Thyroid gland (tissue), 4 donors: ENCODE measurements at regions not wholly inside any gene's neighbourhood (a gene's known extent, or its start where the extent isn't known, plus 50 kb on each side); places are given as distances from the start of the nearest gene placed in this dataset.

Source experiments
- DNase-seq, 2 donors: peaks; one replicate each; pipeline ENCODE4 v3.0.0-alpha.2; 2019
- H3K27ac ChIP-seq, 3 donors: fragments of 200-600 bp; sonication (generic); 1 replicate in 2 of 3; 2 replicates in 1 of 3; pipeline ENCODE4 v1.5.1; 2016 to 2019; ENCODE audit warnings: mild to moderate bottlenecking in 1 of 3, moderate library complexity in 1 of 3
- H3K27me3 ChIP-seq: fragments of 200-600 bp; sonication (generic); one replicate; pipeline ENCODE4 v1.5.1; 2019
- H3K36me3 ChIP-seq, 2 donors: fragments of 200-600 bp; sonication (generic); one replicate each; pipeline ENCODE4 v1.5.1; 2016 to 2019
- H3K4me1 ChIP-seq, 2 donors: fragments of 200-600 bp; sonication (generic); one replicate each; pipeline ENCODE4 v1.5.1; 2017 to 2019
- H3K4me3 ChIP-seq, 3 donors: fragments of 200-600 bp; sonication (generic); replicated peaks in 1 of 3; 1 replicate in 2 of 3; 2 replicates in 1 of 3; pipeline ENCODE4 v1.5.1; 2016; ENCODE audit warnings: mild to moderate bottlenecking in 1 of 3
- H3K9me3 ChIP-seq: fragments of 200-600 bp; sonication (generic); one replicate; pipeline ENCODE4 v1.5.1; 2017
- POLR2A ChIP-seq, 2 donors: fragments of 450-650 bp; IDR thresholded peaks; one replicate each; pipeline ENCODE4 v1.6.1; 2017; ENCODE audit warnings: antibody characterized with exemption in 2 of 2, mild to moderate bottlenecking in 2 of 2, moderate library complexity in 1 of 2
- WGBS, 2 donors: methylation state at CpG; one replicate each; pipeline ENCODE4 v1.1.5; 2017; 5-methylcytosine and 5-hydroxymethylcytosine counted together
- intact Hi-C: fragments of 100-400 bp; cut with DNase I; formaldehyde crosslinking; loops from one replicate; pipeline ENCODE4 v1.15.1; 2023
- TF ChIP-seq, protein P1 (sequence below), 6 experiments: fragments of 200-600 bp in 3 of 6; fragments of 450-650 bp in 3 of 6; sonication (generic) in 3 of 6; IDR thresholded peaks; one replicate each; pipeline ENCODE4 v1.5.1; 2016 to 2019; ENCODE audit warnings: antibody characterized with exemption in 6 of 6, mild to moderate bottlenecking in 2 of 6, inconsistent platforms in 1 of 6, moderate library complexity in 1 of 6

DNA sequence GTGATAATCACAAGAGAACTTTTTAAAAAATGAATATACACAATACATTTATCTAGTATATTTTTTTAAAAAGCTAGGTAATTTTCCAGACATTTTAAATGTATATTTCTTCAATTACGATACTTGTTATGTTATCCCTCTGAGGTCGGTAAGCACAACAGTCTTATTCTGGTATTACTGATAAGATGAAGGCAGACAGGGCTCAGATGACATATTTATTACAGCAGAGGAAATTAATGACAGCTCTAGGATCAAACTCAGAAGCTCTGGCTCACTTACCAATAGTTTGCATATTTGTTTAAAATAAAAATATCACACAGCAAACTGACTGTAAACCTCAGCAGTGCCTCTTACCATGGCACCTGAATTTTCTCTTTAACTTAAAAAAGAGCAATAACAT is 1347.0 kb upstream of the ADGRL2 start:
- TF ChIP-seq POLR2A (IDR thresholded peaks at IDR 0.05) = no peak
- TF ChIP-seq, protein P1, sequence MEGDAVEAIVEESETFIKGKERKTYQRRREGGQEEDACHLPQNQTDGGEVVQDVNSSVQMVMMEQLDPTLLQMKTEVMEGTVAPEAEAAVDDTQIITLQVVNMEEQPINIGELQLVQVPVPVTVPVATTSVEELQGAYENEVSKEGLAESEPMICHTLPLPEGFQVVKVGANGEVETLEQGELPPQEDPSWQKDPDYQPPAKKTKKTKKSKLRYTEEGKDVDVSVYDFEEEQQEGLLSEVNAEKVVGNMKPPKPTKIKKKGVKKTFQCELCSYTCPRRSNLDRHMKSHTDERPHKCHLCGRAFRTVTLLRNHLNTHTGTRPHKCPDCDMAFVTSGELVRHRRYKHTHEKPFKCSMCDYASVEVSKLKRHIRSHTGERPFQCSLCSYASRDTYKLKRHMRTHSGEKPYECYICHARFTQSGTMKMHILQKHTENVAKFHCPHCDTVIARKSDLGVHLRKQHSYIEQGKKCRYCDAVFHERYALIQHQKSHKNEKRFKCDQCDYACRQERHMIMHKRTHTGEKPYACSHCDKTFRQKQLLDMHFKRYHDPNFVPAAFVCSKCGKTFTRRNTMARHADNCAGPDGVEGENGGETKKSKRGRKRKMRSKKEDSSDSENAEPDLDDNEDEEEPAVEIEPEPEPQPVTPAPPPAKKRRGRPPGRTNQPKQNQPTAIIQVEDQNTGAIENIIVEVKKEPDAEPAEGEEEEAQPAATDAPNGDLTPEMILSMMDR (IDR thresholded peaks at IDR 0.05) = no peak
- WGBS, 2 donors = 67 to 74% methylated on average over 2 of the region's 2 CpGs
- H3K4me1 ChIP-seq = no peaks in the 10 kb centered on the region
- no peaks in the 10 kb centered on the region for H3K9me3 ChIP-seq
- H3K4me3 ChIP-seq = no peak overlapping the region
- DNase-seq = no peak
- no peak overlapping the region for H3K27ac ChIP-seq
- H3K27me3 ChIP-seq = no peaks in the 10 kb centered on the region
- no peaks in the 10 kb centered on the region for H3K36me3 ChIP-seq
- intact Hi-C loops = no loop called here

DNA sequence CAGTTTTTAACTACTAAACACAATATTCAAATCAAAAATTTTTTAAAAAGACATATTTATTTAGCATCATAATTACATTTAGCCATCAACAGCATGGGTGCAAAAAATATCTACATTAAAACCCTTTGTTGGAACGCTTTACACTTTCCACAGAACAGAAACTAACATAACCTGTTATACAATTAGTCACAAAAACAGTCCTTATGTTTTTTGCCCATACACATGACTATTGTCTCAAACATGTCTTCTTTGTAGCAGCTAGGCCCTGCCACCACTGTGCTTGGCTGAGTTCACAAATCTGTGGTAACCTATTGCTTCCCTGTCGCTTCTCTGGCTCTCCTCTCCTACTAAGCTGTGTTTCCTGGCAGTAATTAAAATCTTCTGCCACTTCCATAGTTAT is 1350.0 kb upstream of the ADGRL2 start:
- intact Hi-C loops = no loop called here
- no peak for DNase-seq
- H3K9me3 ChIP-seq = no peaks in the 10 kb centered on the region
- H3K27me3 ChIP-seq = no peaks in the 10 kb centered on the region
- 88% methylated on average over 2 of the region's 2 CpGs for WGBS, 2 donors
- H3K36me3 ChIP-seq = no peaks in the 10 kb centered on the region
- TF ChIP-seq, protein P1 (IDR thresholded peaks at IDR 0.05) = no peak
- no peak for TF ChIP-seq POLR2A (IDR thresholded peaks at IDR 0.05)
- no peak overlapping the region for H3K4me3 ChIP-seq
- no peak overlapping the region for H3K27ac ChIP-seq
- H3K4me1 ChIP-seq = no peaks in the 10 kb centered on the region

DNA sequence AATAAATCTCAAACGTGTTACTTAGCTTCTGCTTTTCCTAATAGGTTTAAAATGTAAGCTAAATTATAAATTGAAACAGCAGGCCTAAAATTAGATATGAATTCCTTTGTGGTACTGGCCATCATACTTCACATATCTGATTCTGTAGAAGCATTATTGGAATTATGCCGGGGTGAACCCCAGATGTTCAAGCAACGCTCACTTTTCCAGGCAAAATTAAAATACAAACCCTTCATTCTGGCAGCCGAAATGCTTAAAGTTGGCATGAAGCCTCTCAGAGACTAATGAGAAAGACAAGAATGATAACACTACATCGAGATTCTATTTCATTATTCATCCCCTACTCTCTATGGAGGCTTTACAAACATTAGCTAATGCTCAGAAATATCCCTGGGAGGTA is 1352.7 kb upstream of the ADGRL2 start:
- no peak for DNase-seq
- Histone ChIP-seq H3K27ac (no peak overlapping the region), H3K27me3 (no peaks in the 10 kb centered on the region), H3K4me1 (no peaks in the 10 kb centered on the region), H3K9me3 (no peaks in the 10 kb centered on the region), H3K4me3 (no peak overlapping the region), H3K36me3 (no peaks in the 10 kb centered on the region)
- no peak for TF ChIP-seq POLR2A (IDR thresholded peaks at IDR 0.05)
- TF ChIP-seq, protein P1 (IDR thresholded peaks at IDR 0.05) = no peak
- 67% methylated on average over 5 of the region's 5 CpGs for WGBS, 2 donors
- intact Hi-C loops = no loop called here

DNA sequence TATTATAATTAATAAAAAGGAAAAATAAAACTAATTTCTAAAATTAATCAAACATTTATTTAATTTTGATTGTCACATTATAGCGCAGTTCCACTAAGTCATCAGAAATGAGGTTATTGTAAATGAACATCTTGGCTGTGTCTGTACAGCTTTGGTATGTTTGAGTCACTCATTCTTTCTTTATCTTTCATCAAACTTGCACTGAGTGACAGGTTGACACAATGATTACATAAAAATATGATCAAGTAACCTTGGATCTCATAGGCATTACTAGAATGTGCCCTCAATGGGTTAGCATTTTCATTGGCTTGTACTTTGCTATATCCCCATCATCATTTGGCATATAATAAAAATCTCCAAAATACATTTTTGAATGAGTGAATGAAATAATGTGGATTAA is 1353.2 kb upstream of the ADGRL2 start:
- H3K27me3 ChIP-seq = no peaks in the 10 kb centered on the region
- H3K36me3 ChIP-seq = no peaks in the 10 kb centered on the region
- no peak overlapping the region for H3K27ac ChIP-seq
- no peaks in the 10 kb centered on the region for H3K4me1 ChIP-seq
- 97 to 98% methylated on average over 1 of the region's 1 CpG for WGBS, 2 donors
- intact Hi-C loops = no loop called here
- no peak for DNase-seq
- H3K9me3 ChIP-seq = no peaks in the 10 kb centered on the region
- no peak for TF ChIP-seq POLR2A (IDR thresholded peaks at IDR 0.05)
- TF ChIP-seq, protein P1 (IDR thresholded peaks at IDR 0.05) = no peak
- no peak overlapping the region for H3K4me3 ChIP-seq

DNA sequence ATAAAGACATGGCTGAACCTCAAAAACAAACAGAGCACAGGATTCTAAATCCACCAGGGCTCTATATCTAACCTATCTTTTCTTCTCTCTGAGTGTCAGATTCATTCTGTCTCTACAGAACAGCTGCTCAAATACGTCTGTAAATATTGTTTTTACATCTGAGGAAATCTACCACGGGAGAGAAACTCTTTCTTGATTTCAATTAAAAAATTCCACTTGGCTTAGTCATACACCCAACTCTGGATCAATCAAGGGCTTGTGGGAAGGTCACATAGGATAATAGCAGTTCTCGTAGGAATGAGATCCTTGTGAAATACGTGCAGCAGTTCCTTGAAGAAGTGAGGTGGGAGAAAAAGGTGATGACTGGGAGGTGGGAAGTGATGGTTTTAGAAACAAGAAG is 1355.7 kb upstream of the ADGRL2 start:
- Histone ChIP-seq H3K9me3 (no peaks in the 10 kb centered on the region), H3K36me3 (no peaks in the 10 kb centered on the region), H3K4me1 (no peaks in the 10 kb centered on the region), H3K27me3 (no peaks in the 10 kb centered on the region), H3K4me3 (no peak overlapping the region), H3K27ac (no peak overlapping the region)
- intact Hi-C loops = no loop called here
- no peak for TF ChIP-seq POLR2A (IDR thresholded peaks at IDR 0.05)
- TF ChIP-seq, protein P1 (IDR thresholded peaks at IDR 0.05) = no peak
- 74 to 75% methylated on average over 4 of the region's 4 CpGs for WGBS, 2 donors
- DNase-seq = no peak
